GM19468 (cell line): ENCODE measurements at regions not wholly inside any gene's neighbourhood (a gene's known extent, or its start where the extent isn't known, plus 50 kb on each side); places are given as distances from the start of the nearest gene placed in this dataset.
"Not testable (repeated sequence)": the region's sequence is repeated elsewhere in the genome, so short reads cannot be mapped to it uniquely, and the experiment has no call there.

Experiments used
- ATAC-seq: cut with Tn5 transposase; IDR thresholded peaks from one replicate; pipeline ENCODE4 v1.9.1; 2021; ENCODE audit warnings: mild to moderate bottlenecking, moderate library complexity, moderate number of reproducible peaks; ENCODE audit not compliant: unreplicated experiment; ENCODE audit errors: extremely low read depth

GRCh38 chr3:159732172-159733111, 256.2 kb upstream of the IL12A start:
- no peak for ATAC-seq

GRCh38 chr3:159733194-159733860, 255.3 kb upstream of the IL12A start:
- ATAC-seq, result no peak

- no peak for ATAC-seq
Measured at GRCh38 chr3:159734681-159735080, 254.0 kb upstream of the IL12A start.

GRCh38 chr3:159739166-159739565, 249.5 kb upstream of the IL12A start:
- no peak for ATAC-seq

- no peak for ATAC-seq
Measured at GRCh38 chr3:159739969-159740368, 248.7 kb upstream of the IL12A start.

GRCh38 chr3:159741281-159741680, 247.4 kb upstream of the IL12A start:
- no peak for ATAC-seq

- ATAC-seq, result no peak
Measured at GRCh38 chr3:159748425-159748824, 240.2 kb upstream of the IL12A start.

GRCh38 chr3:159749406-159749805, 239.2 kb upstream of the IL12A start:
- no peak for ATAC-seq

GRCh38 chr3:159751146-159751545, 237.5 kb upstream of the IL12A start:
- ATAC-seq, result no peak

- ATAC-seq, result no peak
Measured at GRCh38 chr3:159751752-159752151, 236.9 kb upstream of the IL12A start.

GRCh38 chr3:159756279-159757207, 232.1 kb upstream of the IL12A start:
- ATAC-seq, result not testable (repeated sequence)

- ATAC-seq, result no peak
Measured at GRCh38 chr3:159757341-159758060, 231.1 kb upstream of the IL12A start.

- ATAC-seq, result no peak
Measured at GRCh38 chr3:159760046-159760445, 228.6 kb upstream of the IL12A start.

GRCh38 chr3:159761369-159761768, 227.3 kb upstream of the IL12A start:
- no peak for ATAC-seq

GRCh38 chr3:159761848-159762635, 226.6 kb upstream of the IL12A start:
- ATAC-seq, result no peak

GRCh38 chr3:159763011-159763601, 225.5 kb upstream of the IL12A start:
- peak; percentile 24 for ATAC-seq

GRCh38 chr3:159763602-159764489, 224.8 kb upstream of the IL12A start:
- ATAC-seq, result peak; percentile 49
